Neural cell (in vitro differentiated cells): ENCODE measurements at regions not wholly inside any gene's neighbourhood (a gene's known extent, or its start where the extent isn't known, plus 50 kb on each side); places are given as distances from the start of the nearest gene placed in this dataset.

ENCODE experiments used
- H2AFZ ChIP-seq: fragments of 200-600, 300-800 bp; sonication (generic), shearing (Covaris generic); 2 replicates; pipeline ENCODE4 v1.6.0; 2014; ENCODE audit warnings: low read depth, mild to moderate bottlenecking, antibody characterized with exemption, low read length, moderate library complexity
- H3F3A ChIP-seq: fragments of 200-600 bp; shearing (Covaris generic); 2 replicates; pipeline ENCODE4 v1.6.1; 2016; ENCODE audit warnings: mild to moderate bottlenecking, moderate library complexity, mixed read lengths, antibody characterized with exemption, low read length; ENCODE audit not compliant: insufficient read depth, poor library complexity, severe bottlenecking
- H3K27ac ChIP-seq: fragments of 200-600, 300-800 bp; sonication (generic), shearing (Covaris generic); 2 replicates; pipeline ENCODE4 v1.5.1; 2014; ENCODE audit warnings: mild to moderate bottlenecking, low read length, moderate library complexity
- H3K27me3 ChIP-seq: fragments of 300-800, 200-600 bp; sonication (generic), shearing (Covaris generic); 2 replicates; pipeline ENCODE4 v1.6.0; 2014; ENCODE audit warnings: mild to moderate bottlenecking, low read depth, low read length, moderate library complexity; ENCODE audit not compliant: insufficient read depth
- H3K36me3 ChIP-seq: fragments of 300-800, 200-600 bp; sonication (generic), shearing (Covaris generic); 2 replicates; pipeline ENCODE4 v1.5.1; 2014; ENCODE audit warnings: mild to moderate bottlenecking, antibody characterized with exemption, low read length, moderate library complexity; ENCODE audit not compliant: insufficient read depth
- H3K4me2 ChIP-seq: fragments of 300-800, 200-600 bp; sonication (generic), shearing (Covaris generic); 2 replicates; pipeline ENCODE4 v1.6.0; 2014; ENCODE audit warnings: mild to moderate bottlenecking, low read length
- H3K4me3 ChIP-seq: fragments of 300-800, 200-600 bp; sonication (generic), shearing (Covaris generic); 2 replicates; pipeline ENCODE4 v1.5.1; 2014; ENCODE audit warnings: mild to moderate bottlenecking, low read length, moderate library complexity
- H3K79me2 ChIP-seq: fragments of 200-600 bp; shearing (Covaris generic); replicated peaks from 2 replicates; pipeline ENCODE4 v1.6.0; 2014; ENCODE audit warnings: mild to moderate bottlenecking, low read length, moderate library complexity; ENCODE audit not compliant: insufficient read depth
- H3K9ac ChIP-seq: fragments of 300-800, 200-600 bp; sonication (generic), shearing (Covaris generic); 2 replicates; pipeline ENCODE4 v1.6.1; 2016; ENCODE audit warnings: mild to moderate bottlenecking, low read length, mixed read lengths
- H3K9me2 ChIP-seq: fragments of 200-600 bp; shearing (Covaris generic); 2 replicates; pipeline ENCODE4 v1.6.1; 2016; ENCODE audit warnings: mild to moderate bottlenecking, low read length, mixed read lengths; ENCODE audit not compliant: insufficient read depth
- H3K9me3 ChIP-seq: fragments of 200-600, 300-800 bp; sonication (generic), shearing (Covaris generic); 2 replicates; pipeline ENCODE4 v1.6.1; 2016; ENCODE audit warnings: mild to moderate bottlenecking, mixed run types, low read length, moderate library complexity, mixed read lengths
- H4K20me1 ChIP-seq: fragments of 200-600 bp; shearing (Covaris generic); 2 replicates; pipeline ENCODE4 v1.6.1; 2016; ENCODE audit warnings: mild to moderate bottlenecking, mixed run types; ENCODE audit not compliant: insufficient read depth
- EP300 ChIP-seq: fragments of 450-650 bp; conservative IDR thresholded peaks from 2 replicates; pipeline ENCODE4 v1.6.1; 2014; ENCODE audit warnings: antibody characterized with exemption, mild to moderate bottlenecking, moderate library complexity; ENCODE audit not compliant: poor library complexity, severe bottlenecking
- EZH2 ChIP-seq: fragments of 200-600, 300-800 bp; shearing (Covaris generic), sonication (generic); IDR thresholded peaks from 2 replicates; pipeline ENCODE4 v1.6.1; 2014; ENCODE audit warnings: antibody characterized with exemption, low read length, borderline replicate concordance, mild to moderate bottlenecking; ENCODE audit not compliant: insufficient read depth, poor library complexity, severe bottlenecking
- MXI1 ChIP-seq: fragments of 450-650 bp; conservative IDR thresholded peaks from 2 replicates; pipeline ENCODE4 v1.6.1; 2014; ENCODE audit warnings: antibody characterized with exemption, mild to moderate bottlenecking; ENCODE audit not compliant: poor library complexity, severe bottlenecking
- POLR2AphosphoS5 ChIP-seq: IDR thresholded peaks from 2 replicates; pipeline ENCODE4 v1.6.1; 2012
- RAD21 ChIP-seq: fragments of 450-650 bp; conservative IDR thresholded peaks from 2 replicates; pipeline ENCODE4 v1.6.1; 2014; ENCODE audit warnings: antibody characterized with exemption, mild to moderate bottlenecking, moderate library complexity
- SMC3 ChIP-seq: fragments of 450-650 bp; conservative IDR thresholded peaks from 2 replicates; pipeline ENCODE4 v1.6.1; 2014; ENCODE audit warnings: antibody characterized with exemption, mild to moderate bottlenecking, moderate library complexity; ENCODE audit not compliant: poor library complexity
- TAF1 ChIP-seq: IDR thresholded peaks from 2 replicates; pipeline ENCODE4 v1.6.1; 2012; ENCODE audit warnings: low read depth
- TF ChIP-seq, protein P1 (sequence below): IDR thresholded peaks from 2 replicates; pipeline ENCODE4 v1.6.1; 2012; ENCODE audit warnings: borderline replicate concordance
- TF ChIP-seq, protein P2 (sequence below): fragments of 450-650 bp; IDR thresholded peaks from 2 replicates; pipeline ENCODE4 v1.5.1; 2014; ENCODE audit warnings: antibody characterized with exemption, mild to moderate bottlenecking, moderate library complexity; ENCODE audit not compliant: poor library complexity, severe bottlenecking

DNA sequence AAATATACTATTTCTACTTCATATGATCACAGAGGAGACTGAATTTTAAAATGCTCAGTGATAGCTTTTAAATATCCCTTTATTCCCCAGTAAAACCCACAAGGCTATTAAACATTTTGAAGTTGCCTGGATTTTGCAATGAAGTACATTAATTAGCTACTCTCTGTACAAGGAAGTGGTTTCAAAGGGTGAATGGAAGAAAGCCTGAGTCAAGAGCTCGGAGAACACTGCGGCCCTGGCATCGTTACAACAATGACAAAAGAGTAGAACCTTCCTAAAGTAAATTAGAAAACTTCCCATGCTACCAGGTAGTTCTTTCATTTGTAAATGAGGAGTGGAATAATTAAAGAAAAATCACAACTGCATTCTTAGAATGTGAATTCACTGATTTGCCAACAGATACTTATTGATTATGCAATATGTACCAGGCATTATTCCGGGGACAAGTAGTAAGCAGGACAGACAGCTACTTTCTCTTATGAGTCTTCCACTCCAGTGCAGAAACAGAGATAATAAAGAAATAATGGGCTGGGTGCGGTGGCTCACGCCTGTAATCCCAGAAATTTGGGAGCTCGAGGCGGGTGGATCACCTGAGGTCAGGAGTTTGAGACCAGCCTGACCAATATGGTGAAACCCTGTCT, 63.0 kb downstream of the ZNF22 start:
- no peak overlapping the region for H3K27ac ChIP-seq
- no peaks in the 10 kb centered on the region for H3F3A ChIP-seq
- no peak overlapping the region for H2AFZ ChIP-seq
- H3K9me3 ChIP-seq, result no peaks in the 10 kb centered on the region
- H3K9ac ChIP-seq, result no peak overlapping the region
- no peaks in the 10 kb centered on the region for H3K79me2 ChIP-seq
- no peaks in the 10 kb centered on the region for H4K20me1 ChIP-seq
- H3K27me3 ChIP-seq, result no peaks in the 10 kb centered on the region
- no peak overlapping the region for H3K4me3 ChIP-seq
- H3K36me3 ChIP-seq, result no peaks in the 10 kb centered on the region
- no peaks in the 10 kb centered on the region for H3K9me2 ChIP-seq
- H3K4me2 ChIP-seq, result no peak overlapping the region
- TF ChIP-seq SMC3 (no peak), MXI1 (no peak), EP300 (no peak), RAD21 (no peak), EZH2 (no peak), TAF1 (no peak), POLR2AphosphoS5 (no peak)
- TF ChIP-seq, protein P1, sequence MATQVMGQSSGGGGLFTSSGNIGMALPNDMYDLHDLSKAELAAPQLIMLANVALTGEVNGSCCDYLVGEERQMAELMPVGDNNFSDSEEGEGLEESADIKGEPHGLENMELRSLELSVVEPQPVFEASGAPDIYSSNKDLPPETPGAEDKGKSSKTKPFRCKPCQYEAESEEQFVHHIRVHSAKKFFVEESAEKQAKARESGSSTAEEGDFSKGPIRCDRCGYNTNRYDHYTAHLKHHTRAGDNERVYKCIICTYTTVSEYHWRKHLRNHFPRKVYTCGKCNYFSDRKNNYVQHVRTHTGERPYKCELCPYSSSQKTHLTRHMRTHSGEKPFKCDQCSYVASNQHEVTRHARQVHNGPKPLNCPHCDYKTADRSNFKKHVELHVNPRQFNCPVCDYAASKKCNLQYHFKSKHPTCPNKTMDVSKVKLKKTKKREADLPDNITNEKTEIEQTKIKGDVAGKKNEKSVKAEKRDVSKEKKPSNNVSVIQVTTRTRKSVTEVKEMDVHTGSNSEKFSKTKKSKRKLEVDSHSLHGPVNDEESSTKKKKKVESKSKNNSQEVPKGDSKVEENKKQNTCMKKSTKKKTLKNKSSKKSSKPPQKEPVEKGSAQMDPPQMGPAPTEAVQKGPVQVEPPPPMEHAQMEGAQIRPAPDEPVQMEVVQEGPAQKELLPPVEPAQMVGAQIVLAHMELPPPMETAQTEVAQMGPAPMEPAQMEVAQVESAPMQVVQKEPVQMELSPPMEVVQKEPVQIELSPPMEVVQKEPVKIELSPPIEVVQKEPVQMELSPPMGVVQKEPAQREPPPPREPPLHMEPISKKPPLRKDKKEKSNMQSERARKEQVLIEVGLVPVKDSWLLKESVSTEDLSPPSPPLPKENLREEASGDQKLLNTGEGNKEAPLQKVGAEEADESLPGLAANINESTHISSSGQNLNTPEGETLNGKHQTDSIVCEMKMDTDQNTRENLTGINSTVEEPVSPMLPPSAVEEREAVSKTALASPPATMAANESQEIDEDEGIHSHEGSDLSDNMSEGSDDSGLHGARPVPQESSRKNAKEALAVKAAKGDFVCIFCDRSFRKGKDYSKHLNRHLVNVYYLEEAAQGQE, result no peak

DNA sequence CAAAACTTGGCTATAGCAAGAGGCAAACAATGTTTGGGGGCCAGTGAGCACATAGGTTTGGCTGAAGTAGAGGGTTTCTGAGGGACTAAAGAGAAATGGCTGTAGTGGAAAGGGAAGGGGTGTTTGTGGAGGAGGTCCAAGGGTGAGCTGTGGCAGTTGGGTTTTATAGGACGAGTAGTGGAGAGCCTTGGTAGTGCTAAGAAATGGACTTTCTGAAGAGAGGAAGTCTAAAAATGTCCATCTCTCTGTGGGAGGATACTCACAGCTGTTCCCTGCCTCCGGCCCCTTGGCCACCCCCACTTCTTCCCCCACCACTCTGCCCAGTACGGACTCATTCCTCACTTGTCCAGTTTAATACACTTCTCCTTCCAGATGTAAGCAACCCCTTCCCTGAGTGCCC, 64.3 kb downstream of the ZNF22 start:
- Histone ChIP-seq H3K9ac (no peak overlapping the region), H3K79me2 (no peaks in the 10 kb centered on the region), H3K4me2 (no peak overlapping the region), H2AFZ (no peak overlapping the region), H3K4me3 (no peak overlapping the region), H3K9me2 (no peaks in the 10 kb centered on the region), H3K27ac (no peak overlapping the region), H3K9me3 (no peaks in the 10 kb centered on the region), H3F3A (no peaks in the 10 kb centered on the region), H3K36me3 (no peaks in the 10 kb centered on the region), H3K27me3 (no peaks in the 10 kb centered on the region), H4K20me1 (no peaks in the 10 kb centered on the region)
- TF ChIP-seq POLR2AphosphoS5, result no peak

DNA sequence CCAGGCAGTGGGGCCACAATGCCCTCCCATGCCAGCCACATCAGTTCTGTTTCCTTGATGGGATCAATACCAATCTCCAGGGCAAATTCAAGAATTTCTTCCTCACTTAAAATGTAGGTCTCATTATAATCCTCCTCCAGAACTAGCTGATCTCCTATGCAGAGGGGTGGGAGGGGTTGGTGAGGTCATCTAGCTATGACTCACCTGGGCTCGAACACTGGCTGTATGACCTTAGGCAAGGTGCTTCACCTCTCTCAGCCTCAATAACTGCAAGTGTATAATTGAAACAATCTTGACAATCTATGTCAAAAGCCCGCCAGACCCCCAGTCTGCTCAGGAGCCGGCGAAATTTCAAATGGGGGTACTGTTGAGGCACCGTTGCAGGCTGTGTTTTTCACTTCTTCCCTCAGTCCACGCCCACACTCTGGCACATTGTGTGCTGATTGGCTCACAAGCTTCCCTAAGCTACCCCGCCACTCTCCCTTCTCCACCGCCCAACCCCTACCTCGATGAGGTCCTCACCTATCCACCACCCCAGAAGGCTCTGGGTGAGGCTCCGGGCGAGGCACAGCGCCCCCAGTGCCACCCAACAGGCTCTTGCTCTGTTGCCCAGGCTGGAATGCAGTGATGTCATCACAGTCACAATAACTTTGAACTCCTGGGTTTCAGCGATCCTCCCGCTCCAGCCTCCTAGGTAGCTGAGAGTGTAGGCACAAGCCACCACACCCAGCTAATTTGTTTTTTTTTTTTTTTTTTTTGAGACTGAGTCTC, 70.5 kb downstream of the ZNF22 start:
- H3F3A ChIP-seq, result no peaks in the 10 kb centered on the region

More for the DNA sequence above, 70.5 kb downstream of the ZNF22 start:
- Histone ChIP-seq H3K4me2 (no peak overlapping the region), H3K9me3 (no peaks in the 10 kb centered on the region), H3K36me3 (no peaks in the 10 kb centered on the region), H3K27ac (no peak overlapping the region), H4K20me1 (no peaks in the 10 kb centered on the region), H3K27me3 (no peaks in the 10 kb centered on the region), H3K79me2 (no peaks in the 10 kb centered on the region), H2AFZ (no peak overlapping the region), H3K9me2 (no peaks in the 10 kb centered on the region), H3K9ac (no peak overlapping the region), H3K4me3 (no peak overlapping the region)
- TF ChIP-seq SMC3 (no peak), TAF1 (no peak), EZH2 (no peak), EP300 (no peak), POLR2AphosphoS5 (no peak)
- TF ChIP-seq, protein P2, sequence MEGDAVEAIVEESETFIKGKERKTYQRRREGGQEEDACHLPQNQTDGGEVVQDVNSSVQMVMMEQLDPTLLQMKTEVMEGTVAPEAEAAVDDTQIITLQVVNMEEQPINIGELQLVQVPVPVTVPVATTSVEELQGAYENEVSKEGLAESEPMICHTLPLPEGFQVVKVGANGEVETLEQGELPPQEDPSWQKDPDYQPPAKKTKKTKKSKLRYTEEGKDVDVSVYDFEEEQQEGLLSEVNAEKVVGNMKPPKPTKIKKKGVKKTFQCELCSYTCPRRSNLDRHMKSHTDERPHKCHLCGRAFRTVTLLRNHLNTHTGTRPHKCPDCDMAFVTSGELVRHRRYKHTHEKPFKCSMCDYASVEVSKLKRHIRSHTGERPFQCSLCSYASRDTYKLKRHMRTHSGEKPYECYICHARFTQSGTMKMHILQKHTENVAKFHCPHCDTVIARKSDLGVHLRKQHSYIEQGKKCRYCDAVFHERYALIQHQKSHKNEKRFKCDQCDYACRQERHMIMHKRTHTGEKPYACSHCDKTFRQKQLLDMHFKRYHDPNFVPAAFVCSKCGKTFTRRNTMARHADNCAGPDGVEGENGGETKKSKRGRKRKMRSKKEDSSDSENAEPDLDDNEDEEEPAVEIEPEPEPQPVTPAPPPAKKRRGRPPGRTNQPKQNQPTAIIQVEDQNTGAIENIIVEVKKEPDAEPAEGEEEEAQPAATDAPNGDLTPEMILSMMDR, result no peak
- TF ChIP-seq, protein P1, result no peak
